ENCODE measurements at regions not wholly inside any gene's neighbourhood (a gene's known extent, or its start where the extent isn't known, plus 50 kb on each side); places are given as distances from the start of the nearest gene placed in this dataset.
"Not testable (repeated sequence)": the region's sequence is repeated elsewhere in the genome, so short reads cannot be mapped to it uniquely, and the experiment has no call there.

DNA sequence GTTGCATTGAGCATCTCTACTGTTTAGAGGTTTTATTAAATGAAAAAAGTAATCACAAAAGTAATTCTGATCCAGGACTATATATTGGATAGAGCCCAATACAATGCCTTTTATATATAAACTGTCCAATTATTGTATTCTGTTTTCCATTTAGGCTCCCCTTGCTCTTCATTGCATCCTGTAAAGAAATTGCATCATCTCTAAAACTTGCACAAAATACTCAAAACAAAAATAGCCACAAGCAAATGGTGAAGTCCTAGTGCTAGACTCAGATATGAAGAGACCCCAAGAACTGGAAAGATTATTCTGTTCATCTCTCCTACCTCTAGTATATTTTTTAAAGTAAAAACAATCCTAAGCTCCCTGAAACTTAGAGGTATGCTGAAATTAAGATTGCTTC, 195.8 kb downstream of the NNT start:
- DNase-seq = no peak
- Histone ChIP-seq H3K9me3 (no peaks in the 10 kb centered on the region), H3K27me3 (no peaks in the 10 kb centered on the region), H3K36me3 (no peaks in the 10 kb centered on the region), H3K4me1 (no peaks in the 10 kb centered on the region), H3K27ac (no peak overlapping the region), H3K4me3 (no peak overlapping the region)
- intact Hi-C loops (cut with DNase I; ENCODE audit: low total_unique reads) = no loop called here
- no peak for TF ChIP-seq POLR2A (IDR thresholded peaks at IDR 0.05)
- TF ChIP-seq CTCF (IDR thresholded peaks at IDR 0.05) = no peak

- H3K9me3 ChIP-seq; H3K27me3 ChIP-seq; DNase-seq; H3K36me3 ChIP-seq; H3K4me1 ChIP-seq; H3K4me3 ChIP-seq; H3K27ac ChIP-seq; intact Hi-C loops (cut with DNase I; ENCODE audit: low total_unique reads): not testable (repeated sequence)
Measured at GRCh38 chr5:43791880-43792279, 188.9 kb downstream of the NNT start.

DNA sequence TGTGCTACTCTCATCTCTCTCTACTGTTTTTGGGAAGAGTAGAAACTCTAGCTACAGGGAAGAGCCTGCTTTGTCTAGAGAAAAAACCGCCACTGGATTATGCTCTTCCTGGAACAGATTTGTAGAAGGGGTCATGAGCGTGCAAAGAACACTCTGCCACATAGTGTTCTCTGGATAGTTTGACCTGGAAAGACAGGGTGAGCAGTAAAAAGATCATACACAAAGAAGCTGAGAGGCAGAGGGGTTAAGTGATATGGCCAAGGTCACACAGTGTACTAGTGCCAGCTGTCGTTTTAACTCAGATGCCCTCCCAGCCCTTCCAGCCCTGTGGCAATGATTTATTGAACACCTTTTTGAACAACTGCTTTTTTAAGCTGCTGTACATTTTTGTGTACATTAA, 182.2 kb downstream of the NNT start:
- Histone ChIP-seq H3K4me1 (no peaks in the 10 kb centered on the region), H3K9me3 (no peaks in the 10 kb centered on the region), H3K27me3 (no peaks in the 10 kb centered on the region), H3K27ac (no peak overlapping the region), H3K36me3 (no peaks in the 10 kb centered on the region), H3K4me3 (no peak overlapping the region)
- no peak for DNase-seq
- intact Hi-C loops (cut with DNase I; ENCODE audit: low total_unique reads) = no loop called here
- TF ChIP-seq CTCF (IDR thresholded peaks at IDR 0.05) (no peak), POLR2A (IDR thresholded peaks at IDR 0.05) (no peak)

- TF ChIP-seq CTCF (IDR thresholded peaks at IDR 0.05) = no peak
- TF ChIP-seq POLR2A (IDR thresholded peaks at IDR 0.05) = no peak
- Histone ChIP-seq H3K4me1 (no peaks in the 10 kb centered on the region), H3K4me3 (no peak overlapping the region), H3K36me3 (no peaks in the 10 kb centered on the region), H3K27me3 (no peaks in the 10 kb centered on the region), H3K9me3 (no peaks in the 10 kb centered on the region), H3K27ac (no peak overlapping the region)
- DNase-seq = no peak
- intact Hi-C loops (cut with DNase I; ENCODE audit: low total_unique reads) = no loop called here
Measured at GRCh38 chr5:43780586-43780985, 177.6 kb downstream of the NNT start.

DNA sequence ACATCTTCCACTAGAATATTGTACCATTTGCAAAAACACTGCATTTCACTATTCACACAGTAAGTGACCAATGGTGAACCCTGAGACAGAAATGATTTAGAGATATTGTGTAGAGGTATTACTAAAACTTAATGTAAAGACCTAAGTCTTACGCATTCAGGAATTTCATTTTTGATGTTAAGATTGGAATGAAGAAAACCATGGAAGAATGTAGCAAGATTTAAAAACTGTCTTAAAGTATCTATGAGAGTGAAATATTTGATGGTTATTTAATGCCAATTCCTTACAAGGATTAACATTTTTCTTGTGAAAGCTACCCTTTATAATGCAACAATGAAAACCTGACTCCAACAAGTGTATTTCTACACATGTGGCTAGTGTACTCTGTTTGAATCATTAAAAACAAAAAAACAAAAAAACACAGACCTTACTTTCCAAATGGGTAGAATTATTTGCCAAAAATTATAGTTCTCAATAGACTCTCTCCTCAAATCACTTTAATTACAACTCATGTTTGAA, 172.0 kb downstream of the NNT start:
- H3K27ac ChIP-seq = no peak overlapping the region
- no peak for DNase-seq
- no peaks in the 10 kb centered on the region for H3K36me3 ChIP-seq
- H3K27me3 ChIP-seq = no peaks in the 10 kb centered on the region
- no peaks in the 10 kb centered on the region for H3K9me3 ChIP-seq
- intact Hi-C loops (cut with DNase I; ENCODE audit: low total_unique reads) = no loop called here
- TF ChIP-seq POLR2A (IDR thresholded peaks at IDR 0.05) (no peak), CTCF (IDR thresholded peaks at IDR 0.05) (no peak)
- H3K4me3 ChIP-seq = no peak overlapping the region
- no peaks in the 10 kb centered on the region for H3K4me1 ChIP-seq

DNA sequence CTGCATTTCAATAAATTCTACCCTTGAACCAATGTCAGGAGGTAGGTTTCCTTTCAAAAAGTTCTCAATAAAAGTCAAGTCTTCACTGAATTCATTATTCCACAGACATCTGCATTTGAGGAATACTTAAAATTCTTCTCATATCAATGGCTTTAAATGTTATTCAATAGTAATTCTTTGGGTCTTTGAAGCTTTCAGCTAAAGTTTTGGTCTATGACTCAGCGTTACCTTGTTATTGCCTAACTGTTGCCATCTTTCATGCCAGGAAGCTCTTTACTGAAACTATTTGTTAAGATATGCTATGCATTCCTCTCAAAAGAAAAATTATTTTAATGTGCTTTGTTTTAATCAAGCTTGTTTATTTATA, 170.5 kb downstream of the NNT start:
- H3K9me3 ChIP-seq = no peaks in the 10 kb centered on the region
- no peaks in the 10 kb centered on the region for H3K36me3 ChIP-seq
- intact Hi-C loops (cut with DNase I; ENCODE audit: low total_unique reads) = no loop called here
- H3K27ac ChIP-seq = no peak overlapping the region
- H3K4me1 ChIP-seq = no peaks in the 10 kb centered on the region
- no peak for DNase-seq
- no peaks in the 10 kb centered on the region for H3K27me3 ChIP-seq
- TF ChIP-seq CTCF (IDR thresholded peaks at IDR 0.05) (no peak), POLR2A (IDR thresholded peaks at IDR 0.05) (no peak)
- H3K4me3 ChIP-seq = no peak overlapping the region

Measured in uterus (tissue), 3 donors.